GM23338 (cell line): ENCODE measurements at regions not wholly inside any gene's neighbourhood (a gene's known extent, or its start where the extent isn't known, plus 50 kb on each side); places are given as distances from the start of the nearest gene placed in this dataset.

ENCODE experiments used
- CREB1 ChIP-seq: fragments of 250-450 bp; sonication (Bioruptor Pico); IDR thresholded peaks from 2 replicates; pipeline ENCODE4 v1.5.0; 2020; ENCODE audit warnings: low read depth, mild to moderate bottlenecking, moderate library complexity
- CTCF ChIP-seq, 2 experiments: fragments of 200-600 bp in 1 of 2; sonication (generic) in 1 of 2; conservative IDR thresholded peaks; 2 replicates each; pipeline versions ENCODE4 v1.5.1 to v1.6.1; 2016 to 2017; ENCODE audit warnings: antibody characterized with exemption in 2 of 2, low read depth in 2 of 2, mild to moderate bottlenecking in 2 of 2, moderate library complexity in 1 of 2
- ETS1 ChIP-seq: IDR thresholded peaks from 2 replicates; pipeline ENCODE4 v1.6.1; 2016; ENCODE audit warnings: antibody characterized with exemption
- EZH2 ChIP-seq: fragments of 200-600 bp; sonication (generic); IDR thresholded peaks from one replicate; pipeline ENCODE4 v1.8.0; 2017; ENCODE audit warnings: antibody characterized with exemption, mild to moderate bottlenecking, low read depth; ENCODE audit not compliant: unreplicated experiment
- EZH2phosphoT487 ChIP-seq: fragments of 200-600 bp; sonication (generic); IDR thresholded peaks from one replicate; pipeline ENCODE4 v1.8.1; 2018; ENCODE audit warnings: antibody characterized with exemption; ENCODE audit not compliant: unreplicated experiment
- JUNB ChIP-seq: IDR thresholded peaks from one replicate; pipeline ENCODE4 v1.6.1; 2016; ENCODE audit warnings: antibody characterized with exemption; ENCODE audit not compliant: unreplicated experiment
- NANOG ChIP-seq: IDR thresholded peaks from 2 replicates; pipeline ENCODE4 v1.6.1; 2016; ENCODE audit warnings: antibody characterized with exemption, borderline replicate concordance
- POLR2AphosphoS5 ChIP-seq: IDR thresholded peaks from 2 replicates; pipeline ENCODE4 v1.6.1; 2016; ENCODE audit warnings: antibody characterized with exemption, low read depth
- REST ChIP-seq: IDR thresholded peaks from one replicate; pipeline ENCODE4 v1.6.1; 2018; ENCODE audit warnings: antibody characterized with exemption; ENCODE audit not compliant: unreplicated experiment
- STAT1 ChIP-seq: IDR thresholded peaks from one replicate; pipeline ENCODE4 v1.6.1; 2016; ENCODE audit warnings: antibody characterized with exemption; ENCODE audit not compliant: unreplicated experiment
- ZNF114 ChIP-seq: fragments of 250-450 bp; sonication (Bioruptor Pico); IDR thresholded peaks from 2 replicates; pipeline ENCODE4 v1.5.0; 2020; ENCODE audit warnings: mild to moderate bottlenecking, moderate library complexity
- ZNF331 ChIP-seq: fragments of 250-450 bp; sonication (Bioruptor Pico); IDR thresholded peaks from 2 replicates; pipeline ENCODE4 v1.5.0; 2020; ENCODE audit warnings: low read depth, mild to moderate bottlenecking, moderate library complexity

GRCh38 chr20:60223174-60223573 lies 265.0 kb downstream of the CDH26 start:
- TF ChIP-seq POLR2AphosphoS5 (no peak), CTCF (conservative IDR thresholded peaks at IDR 0.05; ENCODE audit: low read depth in 2 of 2) (no peak), EZH2phosphoT487 (no peak), EZH2 (no peak), NANOG (no peak), REST (no peak), JUNB (no peak), ETS1 (no peak), ZNF114 (CRISPR knock-in tag) (no peak), CREB1 (CRISPR knock-in tag) (no peak), STAT1 (no peak), ZNF331 (CRISPR knock-in tag) (no peak)
